ENCODE measurements at regions not wholly inside any gene's neighbourhood (a gene's known extent, or its start where the extent isn't known, plus 50 kb on each side); places are given as distances from the start of the nearest gene placed in this dataset.

DNA sequence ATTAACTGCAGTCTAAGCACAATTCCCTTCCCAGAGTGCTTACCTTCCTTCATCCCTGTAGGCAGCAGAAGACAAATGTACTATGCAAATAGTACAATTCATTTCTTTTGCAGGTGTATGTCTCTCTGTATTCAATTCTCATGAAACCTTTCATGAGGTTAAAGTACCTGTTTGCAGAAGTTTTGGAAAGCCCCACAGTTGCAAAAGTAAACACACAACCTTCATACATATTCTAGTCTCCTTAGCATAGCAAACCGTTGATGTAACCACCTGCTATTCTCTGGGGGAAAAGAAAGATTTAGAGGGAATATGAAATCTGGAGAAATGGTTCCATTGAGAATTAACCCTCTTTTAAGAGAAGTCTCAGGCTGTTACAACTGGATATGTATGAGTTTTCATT is 200.3 kb upstream of the SUCLG2 start:
- Histone ChIP-seq H3K9me3 (ENCODE audit: control insufficient read depth, insufficient read depth, low read length) (peaks cover 4% of the 10 kb centered on the region; the same call in 1 of the 2 replicates), H3K4me2 (ENCODE audit: low read length) (no peak overlapping the region), H3K79me2 (ENCODE audit: control insufficient read depth, low read length) (no peaks in the 10 kb centered on the region), H3K36me3 (ENCODE audit: control insufficient read depth, low read length) (no peaks in the 10 kb centered on the region), H3K4me3 (ENCODE audit: low read length) (no peak overlapping the region), H3K27me3 (ENCODE audit: control insufficient read depth, low read length) (no peaks in the 10 kb centered on the region), H3K27ac (ENCODE audit: low read depth, low read length) (no peak overlapping the region), H4K20me1 (ENCODE audit: control insufficient read depth, insufficient read depth, low read depth, low read length) (no peaks in the 10 kb centered on the region), H3K9me2 (replicated peaks; ENCODE audit: control insufficient read depth, low read length) (no peaks in the 10 kb centered on the region), H3F3A (ENCODE audit: control insufficient read depth, insufficient read depth) (no peaks in the 10 kb centered on the region), H3K4me1 (ENCODE audit: control insufficient read depth, low read length) (peaks cover 21% of the 10 kb centered on the region)
- TF ChIP-seq, protein P1, sequence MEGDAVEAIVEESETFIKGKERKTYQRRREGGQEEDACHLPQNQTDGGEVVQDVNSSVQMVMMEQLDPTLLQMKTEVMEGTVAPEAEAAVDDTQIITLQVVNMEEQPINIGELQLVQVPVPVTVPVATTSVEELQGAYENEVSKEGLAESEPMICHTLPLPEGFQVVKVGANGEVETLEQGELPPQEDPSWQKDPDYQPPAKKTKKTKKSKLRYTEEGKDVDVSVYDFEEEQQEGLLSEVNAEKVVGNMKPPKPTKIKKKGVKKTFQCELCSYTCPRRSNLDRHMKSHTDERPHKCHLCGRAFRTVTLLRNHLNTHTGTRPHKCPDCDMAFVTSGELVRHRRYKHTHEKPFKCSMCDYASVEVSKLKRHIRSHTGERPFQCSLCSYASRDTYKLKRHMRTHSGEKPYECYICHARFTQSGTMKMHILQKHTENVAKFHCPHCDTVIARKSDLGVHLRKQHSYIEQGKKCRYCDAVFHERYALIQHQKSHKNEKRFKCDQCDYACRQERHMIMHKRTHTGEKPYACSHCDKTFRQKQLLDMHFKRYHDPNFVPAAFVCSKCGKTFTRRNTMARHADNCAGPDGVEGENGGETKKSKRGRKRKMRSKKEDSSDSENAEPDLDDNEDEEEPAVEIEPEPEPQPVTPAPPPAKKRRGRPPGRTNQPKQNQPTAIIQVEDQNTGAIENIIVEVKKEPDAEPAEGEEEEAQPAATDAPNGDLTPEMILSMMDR (IDR thresholded peaks at IDR 0.05; ENCODE audit: low read depth, low read length, poor library complexity, severe bottlenecking): no peak
- no peak for TF ChIP-seq EZH2phosphoT487 (IDR thresholded peaks at IDR 0.05; ENCODE audit: borderline replicate concordance, low read length)

DNA sequence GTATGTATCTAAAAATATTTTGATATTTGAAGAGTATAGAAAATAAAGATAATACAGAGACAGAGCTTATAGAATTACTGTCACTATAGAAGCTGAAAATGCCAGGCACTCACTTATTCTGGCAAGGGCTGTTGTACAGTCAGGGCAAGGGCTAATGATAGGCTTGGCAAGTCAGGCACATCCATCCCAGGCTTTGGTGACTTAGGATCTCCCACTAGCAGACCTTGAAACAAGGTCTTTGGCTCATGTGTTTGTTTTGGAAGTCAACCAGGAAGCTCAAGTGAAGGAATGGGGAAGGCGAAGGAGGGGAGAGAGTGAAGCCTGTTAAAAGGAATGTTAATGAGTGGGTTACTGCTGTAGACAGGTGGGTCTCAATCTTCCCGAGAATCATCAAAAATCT is 199.1 kb upstream of the SUCLG2 start:
- Histone ChIP-seq H3K36me3 (ENCODE audit: control insufficient read depth, low read length) (no peaks in the 10 kb centered on the region), H3K4me3 (ENCODE audit: low read length) (no peak overlapping the region), H3K27me3 (ENCODE audit: control insufficient read depth, low read length) (no peaks in the 10 kb centered on the region), H3K79me2 (ENCODE audit: control insufficient read depth, low read length) (no peaks in the 10 kb centered on the region), H3K4me2 (ENCODE audit: low read length) (no peak overlapping the region), H3F3A (ENCODE audit: control insufficient read depth, insufficient read depth) (no peaks in the 10 kb centered on the region), H3K4me1 (ENCODE audit: control insufficient read depth, low read length) (peaks cover 18% of the 10 kb centered on the region), H3K9me2 (replicated peaks; ENCODE audit: control insufficient read depth, low read length) (no peaks in the 10 kb centered on the region), H4K20me1 (ENCODE audit: control insufficient read depth, insufficient read depth, low read depth, low read length) (no peaks in the 10 kb centered on the region), H3K9me3 (ENCODE audit: control insufficient read depth, insufficient read depth, low read length) (no peaks in the 10 kb centered on the region), H3K27ac (ENCODE audit: low read depth, low read length) (no peak overlapping the region)
- TF ChIP-seq, protein P1 (IDR thresholded peaks at IDR 0.05; ENCODE audit: low read depth, low read length, poor library complexity, severe bottlenecking): no peak
- no peak for TF ChIP-seq EZH2phosphoT487 (IDR thresholded peaks at IDR 0.05; ENCODE audit: borderline replicate concordance, low read length)

GRCh38 chr3:67848299-67848698 is 193.9 kb upstream of the SUCLG2 start:
- no peaks in the 10 kb centered on the region for H3F3A ChIP-seq (ENCODE audit: control insufficient read depth, insufficient read depth)
- no peak overlapping the region for H3K4me3 ChIP-seq (ENCODE audit: low read length)
- TF ChIP-seq, protein P1 (IDR thresholded peaks at IDR 0.05; ENCODE audit: low read depth, low read length, poor library complexity, severe bottlenecking): no peak
- TF ChIP-seq EZH2phosphoT487 (IDR thresholded peaks at IDR 0.05; ENCODE audit: borderline replicate concordance, low read length): no peak
- H3K27me3 ChIP-seq (ENCODE audit: control insufficient read depth, low read length): no peaks in the 10 kb centered on the region
- no peaks in the 10 kb centered on the region for H3K36me3 ChIP-seq (ENCODE audit: control insufficient read depth, low read length)
- no peaks in the 10 kb centered on the region for H3K79me2 ChIP-seq (ENCODE audit: control insufficient read depth, low read length)
- no peaks in the 10 kb centered on the region for H3K4me1 ChIP-seq (ENCODE audit: control insufficient read depth, low read length)
- H4K20me1 ChIP-seq (ENCODE audit: control insufficient read depth, insufficient read depth, low read depth, low read length): no peaks in the 10 kb centered on the region
- no peak overlapping the region for H3K4me2 ChIP-seq (ENCODE audit: low read length)
- no peaks in the 10 kb centered on the region for H3K9me2 ChIP-seq (replicated peaks; ENCODE audit: control insufficient read depth, low read length)
- H3K9me3 ChIP-seq (ENCODE audit: control insufficient read depth, insufficient read depth, low read length): no peaks in the 10 kb centered on the region
- H3K27ac ChIP-seq (ENCODE audit: low read depth, low read length): no peak overlapping the region

DNA sequence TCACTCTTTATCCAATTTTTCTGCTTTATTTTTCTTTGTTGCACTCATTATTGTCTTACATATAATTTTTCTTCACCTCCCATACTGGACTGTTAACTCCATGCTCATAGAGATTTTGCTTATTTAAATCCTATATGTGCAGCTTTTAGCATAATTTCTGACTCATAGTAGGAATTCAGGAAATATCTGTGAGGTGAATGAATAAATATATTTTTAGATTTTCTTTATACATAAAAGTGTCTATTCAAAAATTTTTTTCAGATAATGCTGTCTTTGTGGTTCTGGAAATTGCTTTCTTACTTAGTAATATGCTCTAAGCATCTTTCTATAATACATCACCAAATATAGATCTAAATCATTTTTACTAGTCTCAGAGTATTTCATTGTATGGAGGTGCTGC is 191.8 kb upstream of the SUCLG2 start:
- TF ChIP-seq EZH2phosphoT487 (IDR thresholded peaks at IDR 0.05; ENCODE audit: borderline replicate concordance, low read length): no peak
- TF ChIP-seq, protein P1 (IDR thresholded peaks at IDR 0.05; ENCODE audit: low read depth, low read length, poor library complexity, severe bottlenecking): no peak
- no peaks in the 10 kb centered on the region for H3K4me1 ChIP-seq (ENCODE audit: control insufficient read depth, low read length)

More for the DNA sequence above, 191.8 kb upstream of the SUCLG2 start:
- H3K4me3 ChIP-seq (ENCODE audit: low read length): no peak overlapping the region
- no peaks in the 10 kb centered on the region for H3K36me3 ChIP-seq (ENCODE audit: control insufficient read depth, low read length)
- no peaks in the 10 kb centered on the region for H3K27me3 ChIP-seq (ENCODE audit: control insufficient read depth, low read length)
- H3F3A ChIP-seq (ENCODE audit: control insufficient read depth, insufficient read depth): no peaks in the 10 kb centered on the region
- H3K79me2 ChIP-seq (ENCODE audit: control insufficient read depth, low read length): no peaks in the 10 kb centered on the region
- H3K4me2 ChIP-seq (ENCODE audit: low read length): no peak overlapping the region
- H3K9me2 ChIP-seq (replicated peaks; ENCODE audit: control insufficient read depth, low read length): no peaks in the 10 kb centered on the region
- no peaks in the 10 kb centered on the region for H3K9me3 ChIP-seq (ENCODE audit: control insufficient read depth, insufficient read depth, low read length)
- H4K20me1 ChIP-seq (ENCODE audit: control insufficient read depth, insufficient read depth, low read depth, low read length): no peaks in the 10 kb centered on the region
- H3K27ac ChIP-seq (ENCODE audit: low read depth, low read length): no peak overlapping the region
